BLaER1 treated with 17β-estradiol and CSF1 and Interleukin-3, amounts not matched to agents 10 nM and 100 nM (cell line): ENCODE measurements at regions not wholly inside any gene's neighbourhood (a gene's known extent, or its start where the extent isn't known, plus 50 kb on each side); places are given as distances from the start of the nearest gene placed in this dataset.

Experiments used
- H3K27ac ChIP-seq, 11 experiments: shearing (Covaris generic); formaldehyde crosslinking; 2 replicates each; pipeline ENCODE4 v1.8.1; 2022
- H3K27me3 ChIP-seq, 11 experiments: shearing (Covaris generic); formaldehyde crosslinking; 2 replicates each; pipeline ENCODE4 v1.8.1; 2022
- H3K36me3 ChIP-seq, 11 experiments: shearing (Covaris generic); formaldehyde crosslinking; 2 replicates each; pipeline ENCODE4 v1.8.1; 2022
- H3K4me1 ChIP-seq, 10 experiments: shearing (Covaris generic); formaldehyde crosslinking; 2 replicates each; pipeline ENCODE4 v1.8.1; 2022
- H3K4me2 ChIP-seq, 11 experiments: shearing (Covaris generic); formaldehyde crosslinking; 2 replicates each; pipeline ENCODE4 v1.8.1; 2022
- H3K4me3 ChIP-seq, 10 experiments: shearing (Covaris generic); formaldehyde crosslinking; 2 replicates each; pipeline ENCODE4 v1.8.1; 2022
- H3K9ac ChIP-seq, 11 experiments: shearing (Covaris generic); formaldehyde crosslinking; 2 replicates each; pipeline ENCODE4 v1.8.1; 2022
- H3K9me3 ChIP-seq, 11 experiments: shearing (Covaris generic); formaldehyde crosslinking; replicated peaks in 1 of 11; 2 replicates each; pipeline ENCODE4 v1.8.1; 2022
- H4K20me1 ChIP-seq, 11 experiments: shearing (Covaris generic); formaldehyde crosslinking; 2 replicates each; pipeline ENCODE4 v1.8.1; 2022
- Cebpa-rat ChIP-seq, 11 experiments: shearing (Covaris generic); IDR thresholded peaks; 2 replicates each; pipeline ENCODE4 v1.8.1; 2022

DNA sequence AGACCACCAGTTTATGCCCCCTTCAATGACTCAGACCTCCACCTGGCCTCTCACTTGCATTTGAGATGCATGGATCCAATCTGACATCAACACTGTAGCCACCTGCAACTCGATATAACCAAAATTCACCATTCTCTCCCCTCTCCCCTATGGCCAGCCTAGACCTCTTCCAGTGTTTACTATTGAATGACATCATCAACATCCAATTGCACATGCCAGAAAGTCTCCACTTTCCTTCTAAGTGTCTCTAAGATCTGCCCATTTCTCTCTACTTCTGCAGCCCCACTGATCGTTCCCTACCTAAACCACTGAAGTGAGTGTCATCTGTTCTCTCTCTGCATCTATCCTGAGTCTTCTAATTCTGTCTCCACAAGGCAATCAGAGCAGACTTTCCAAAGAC, 151.3 kb upstream of the APCDD1 start:
- H3K4me2 ChIP-seq = no peak overlapping the region
- no peak for TF ChIP-seq Cebpa-rat (IDR thresholded peaks at IDR 0.05)
- H3K27me3 ChIP-seq = no peaks in the 10 kb centered on the region
- no peak overlapping the region for H3K9ac ChIP-seq
- peaks cover 0 to 4% (median 0%) of the 10 kb centered on the region in 11 experiments; a peak in 1 of 22 replicates for H3K9me3 ChIP-seq
- H3K27ac ChIP-seq = no peak overlapping the region
- no peaks in the 10 kb centered on the region for H4K20me1 ChIP-seq
- no peaks in the 10 kb centered on the region for H3K36me3 ChIP-seq
- no peak overlapping the region for H3K4me3 ChIP-seq
- peaks cover 37 to 51% (median 45%) of the 10 kb centered on the region in 10 experiments for H3K4me1 ChIP-seq

DNA sequence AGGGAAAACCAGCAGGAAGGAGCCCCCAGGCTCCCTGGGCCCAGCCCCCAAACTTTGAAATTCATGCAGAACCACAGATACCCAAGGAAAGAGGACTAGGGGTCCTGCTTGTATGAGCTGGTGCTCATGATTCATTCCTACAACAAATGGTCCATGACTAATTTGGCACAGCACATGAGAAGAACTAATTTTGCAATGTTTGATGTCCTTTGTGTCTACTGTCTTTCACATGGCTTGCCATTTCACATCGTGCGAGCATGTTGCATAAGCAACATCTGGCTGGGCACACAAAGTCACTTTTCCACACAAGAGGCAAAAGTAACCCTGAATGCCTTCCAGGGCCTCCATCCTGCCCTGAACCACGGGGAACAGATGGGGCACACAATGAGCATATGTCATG, 149.6 kb upstream of the APCDD1 start:
- Histone ChIP-seq H3K27ac (0 out of 22 replicates have a peak overlapping the region, but pooled peaks of 1 of the 11 experiments have one; percentile 14), H3K4me1 (peaks cover 21 to 38% (median 30%) of the 10 kb centered on the region in 10 experiments), H3K9me3 (peaks cover 0 to 4% (median 0%) of the 10 kb centered on the region in 11 experiments; a peak in 1 of 22 replicates), H3K27me3 (no peaks in the 10 kb centered on the region), H4K20me1 (no peaks in the 10 kb centered on the region), H3K36me3 (no peaks in the 10 kb centered on the region), H3K9ac (no peak overlapping the region), H3K4me3 (no peak overlapping the region), H3K4me2 (peak overlapping the region in 9 of 11 experiments; percentile 1 to 64 (median 19); a peak in 10 of 22 replicates)
- TF ChIP-seq Cebpa-rat (IDR thresholded peaks at IDR 0.05) = peak in 1 of 11 experiments; percentile 23; a peak in 1 of 22 replicates

DNA sequence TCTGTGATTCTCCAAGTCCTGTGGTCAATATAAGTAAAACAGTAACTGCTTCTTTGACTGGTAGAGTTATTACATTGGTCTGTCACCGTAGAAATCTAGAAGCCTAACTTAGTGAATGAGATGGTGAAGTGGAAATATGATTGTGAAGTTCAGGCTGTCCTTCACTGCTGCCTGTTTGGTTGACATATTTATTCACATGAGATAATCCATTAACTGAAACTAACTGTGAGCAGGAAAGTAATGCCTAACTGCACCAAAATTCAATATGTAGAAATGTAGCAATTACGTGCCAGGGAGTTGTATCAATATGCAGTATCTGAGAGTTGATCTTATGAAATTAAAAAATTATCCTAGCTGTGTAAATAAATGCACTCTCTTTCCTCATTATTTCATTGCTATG, 147.7 kb upstream of the APCDD1 start:
- H3K9me3 ChIP-seq = peaks cover 0 to 4% (median 0%) of the 10 kb centered on the region in 11 experiments; a peak in 1 of 22 replicates
- no peaks in the 10 kb centered on the region for H3K36me3 ChIP-seq
- H4K20me1 ChIP-seq = no peaks in the 10 kb centered on the region
- TF ChIP-seq Cebpa-rat (IDR thresholded peaks at IDR 0.05) = no peak
- peaks cover 2 to 22% (median 13%) of the 10 kb centered on the region in 10 experiments; a peak in 18 of 20 replicates for H3K4me1 ChIP-seq
- H3K9ac ChIP-seq = no peak overlapping the region
- H3K4me2 ChIP-seq = no peak overlapping the region
- no peaks in the 10 kb centered on the region for H3K27me3 ChIP-seq
- H3K27ac ChIP-seq = no peak overlapping the region
- H3K4me3 ChIP-seq = no peak overlapping the region

DNA sequence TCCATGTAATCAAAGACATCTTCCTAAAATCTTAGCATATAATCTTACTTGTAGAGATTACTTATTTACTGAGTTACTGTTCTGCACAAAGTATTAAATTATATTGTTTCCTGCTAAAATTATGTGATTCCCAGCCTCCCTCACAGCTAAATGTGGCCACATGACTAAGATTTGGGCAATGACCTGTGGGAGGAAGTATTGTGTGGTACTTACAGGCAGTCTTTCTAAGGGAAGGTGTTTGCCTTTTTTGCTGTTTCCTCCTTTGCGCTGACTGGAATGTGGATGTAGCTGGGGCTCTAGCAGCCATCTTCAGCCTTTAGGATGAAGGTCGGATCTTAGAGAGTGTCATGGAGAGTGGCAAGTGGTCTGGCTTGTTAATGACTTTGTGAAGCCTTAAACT, 146.3 kb upstream of the APCDD1 start:
- TF ChIP-seq Cebpa-rat (IDR thresholded peaks at IDR 0.05) = no peak
- H3K27ac ChIP-seq = no peak overlapping the region
- H3K4me3 ChIP-seq = no peak overlapping the region
- 0 out of 22 replicates have a peak, but pooled peaks cover 0 to 4% (median 0%) of the 10 kb centered on the region in 11 experiments for H3K9me3 ChIP-seq
- H4K20me1 ChIP-seq = no peaks in the 10 kb centered on the region
- no peaks in the 10 kb centered on the region for H3K36me3 ChIP-seq
- H3K4me2 ChIP-seq = peak overlapping the region in 5 of 11 experiments; percentile 16 to 53 (median 44); a peak in 9 of 22 replicates
- H3K9ac ChIP-seq = no peak overlapping the region
- H3K4me1 ChIP-seq = peaks cover 0 to 20% (median 13%) of the 10 kb centered on the region in 10 experiments; a peak in 18 of 20 replicates
- H3K27me3 ChIP-seq = no peaks in the 10 kb centered on the region

DNA sequence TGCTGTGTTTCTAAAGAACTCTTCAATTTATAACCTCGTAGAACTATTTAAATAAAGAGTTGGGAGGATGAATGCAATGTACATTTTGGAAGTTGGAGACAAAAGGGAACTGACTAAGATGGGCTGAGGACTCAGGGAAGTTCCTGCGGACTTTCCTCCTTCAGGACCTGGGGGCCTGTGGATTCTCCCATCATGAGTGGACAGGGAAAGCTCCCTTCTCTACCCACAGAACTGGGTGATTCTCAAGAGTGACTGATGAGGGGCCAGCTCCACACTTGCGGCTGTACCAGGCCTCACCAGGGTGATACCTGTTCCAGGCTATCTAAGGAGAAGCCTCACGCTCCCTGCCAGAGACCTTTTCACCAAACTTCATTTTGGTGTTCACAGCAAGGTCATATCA, 143.8 kb upstream of the APCDD1 start:
- Histone ChIP-seq H3K4me3 (no peak overlapping the region), H3K36me3 (no peaks in the 10 kb centered on the region), H3K4me2 (no peak overlapping the region), H3K9ac (no peak overlapping the region), H4K20me1 (no peaks in the 10 kb centered on the region), H3K9me3 (no peaks in the 10 kb centered on the region), H3K27ac (no peak overlapping the region), H3K4me1 (peaks cover 8 to 22% (median 18%) of the 10 kb centered on the region in 10 experiments), H3K27me3 (no peaks in the 10 kb centered on the region)
- no peak for TF ChIP-seq Cebpa-rat (IDR thresholded peaks at IDR 0.05)

DNA sequence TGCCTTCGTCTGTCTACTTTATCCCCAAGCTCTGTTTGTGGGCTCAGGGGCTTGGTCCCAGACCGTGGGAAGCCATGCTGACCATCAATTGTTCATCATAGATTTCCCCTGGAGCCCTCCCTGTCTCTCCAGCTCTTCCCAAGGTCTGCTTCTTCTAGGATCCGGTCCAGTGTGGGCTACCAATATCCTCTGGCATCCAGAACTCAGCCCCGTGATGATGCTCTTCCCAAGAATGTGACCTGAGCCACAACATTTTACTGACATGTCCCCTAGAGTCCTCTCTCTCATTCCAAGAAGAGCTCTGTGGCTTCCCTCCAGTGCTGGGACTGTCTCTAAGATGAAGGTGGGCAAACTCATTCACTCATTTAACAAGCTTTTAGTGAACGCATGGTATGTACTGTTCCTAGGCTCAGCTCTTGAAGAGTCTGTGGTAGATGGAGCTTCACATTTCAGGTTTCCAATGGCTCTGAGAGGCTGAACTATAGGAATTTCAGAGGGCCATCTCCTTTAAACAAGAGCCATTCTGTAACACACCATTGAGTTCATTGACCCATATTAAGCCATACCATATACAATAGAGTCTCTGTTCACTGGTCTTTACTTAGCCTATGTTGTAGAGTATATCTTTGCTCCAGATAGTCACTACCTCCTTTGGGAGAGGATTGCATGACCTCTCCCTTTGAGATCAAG, 142.0 kb upstream of the APCDD1 start:
- H3K36me3 ChIP-seq = no peaks in the 10 kb centered on the region
- H3K9ac ChIP-seq = no peak overlapping the region
- no peaks in the 10 kb centered on the region for H4K20me1 ChIP-seq
- H3K27me3 ChIP-seq = no peaks in the 10 kb centered on the region
- peak overlapping the region in 6 of 11 experiments; percentile 2 to 30 (median 20); a peak in 7 of 22 replicates for H3K4me2 ChIP-seq
- TF ChIP-seq Cebpa-rat (IDR thresholded peaks at IDR 0.05) = no peak
- H3K27ac ChIP-seq = no peak overlapping the region
- H3K9me3 ChIP-seq = no peaks in the 10 kb centered on the region
- H3K4me1 ChIP-seq = peaks cover 27 to 40% (median 36%) of the 10 kb centered on the region in 10 experiments
- H3K4me3 ChIP-seq = no peak overlapping the region

DNA sequence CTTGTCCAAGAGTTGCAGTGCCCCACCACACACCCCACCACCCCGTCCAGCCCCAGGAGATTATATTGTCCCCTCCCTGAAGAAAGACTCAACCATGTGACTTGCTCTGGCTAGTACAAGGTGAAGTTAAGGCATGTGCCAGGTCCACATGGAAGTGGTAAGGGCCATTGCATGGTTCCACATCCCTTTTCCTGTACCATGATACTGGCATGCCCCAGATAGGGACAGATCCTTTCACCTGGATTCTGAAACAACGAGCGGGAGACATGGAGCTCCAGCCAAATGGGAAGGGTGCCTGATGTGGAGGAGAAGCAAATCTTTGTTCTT, 141.5 kb upstream of the APCDD1 start:
- no peaks in the 10 kb centered on the region for H3K27me3 ChIP-seq
- H3K4me2 ChIP-seq = no peak overlapping the region
- H3K9ac ChIP-seq = no peak overlapping the region
- H3K4me3 ChIP-seq = no peak overlapping the region
- no peaks in the 10 kb centered on the region for H3K36me3 ChIP-seq
- no peaks in the 10 kb centered on the region for H3K9me3 ChIP-seq
- no peaks in the 10 kb centered on the region for H4K20me1 ChIP-seq
- H3K4me1 ChIP-seq = peaks cover 30 to 43% (median 38%) of the 10 kb centered on the region in 10 experiments
- H3K27ac ChIP-seq = no peak overlapping the region
- TF ChIP-seq Cebpa-rat (IDR thresholded peaks at IDR 0.05) = no peak

DNA sequence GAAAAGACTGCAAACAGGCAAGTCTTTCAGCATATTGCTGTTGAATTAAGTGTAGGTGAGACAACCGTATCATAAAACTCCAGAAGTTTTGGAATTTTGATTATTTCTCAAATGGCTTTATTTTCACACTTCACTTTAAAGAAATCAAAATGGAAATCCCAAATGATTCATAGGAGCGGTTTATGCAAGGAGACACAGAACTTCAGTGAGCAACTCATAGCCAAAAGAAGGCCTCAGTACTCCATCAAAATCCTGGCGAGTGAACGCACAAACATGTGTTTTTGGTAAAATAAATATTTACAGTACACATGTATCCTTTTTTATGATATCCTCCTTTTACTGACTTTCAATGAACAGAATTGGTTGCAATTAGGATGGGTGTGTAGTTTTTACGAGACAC, 140.4 kb upstream of the APCDD1 start:
- no peak overlapping the region for H3K27ac ChIP-seq
- no peaks in the 10 kb centered on the region for H3K27me3 ChIP-seq
- H4K20me1 ChIP-seq = no peaks in the 10 kb centered on the region
- no peaks in the 10 kb centered on the region; a peak in 1 of 22 replicates for H3K9me3 ChIP-seq
- TF ChIP-seq Cebpa-rat (IDR thresholded peaks at IDR 0.05) = no peak
- H3K9ac ChIP-seq = no peak overlapping the region
- H3K4me2 ChIP-seq = no peak overlapping the region
- H3K36me3 ChIP-seq = no peaks in the 10 kb centered on the region
- H3K4me3 ChIP-seq = no peak overlapping the region
- H3K4me1 ChIP-seq = peaks cover 25 to 44% (median 38%) of the 10 kb centered on the region in 10 experiments

DNA sequence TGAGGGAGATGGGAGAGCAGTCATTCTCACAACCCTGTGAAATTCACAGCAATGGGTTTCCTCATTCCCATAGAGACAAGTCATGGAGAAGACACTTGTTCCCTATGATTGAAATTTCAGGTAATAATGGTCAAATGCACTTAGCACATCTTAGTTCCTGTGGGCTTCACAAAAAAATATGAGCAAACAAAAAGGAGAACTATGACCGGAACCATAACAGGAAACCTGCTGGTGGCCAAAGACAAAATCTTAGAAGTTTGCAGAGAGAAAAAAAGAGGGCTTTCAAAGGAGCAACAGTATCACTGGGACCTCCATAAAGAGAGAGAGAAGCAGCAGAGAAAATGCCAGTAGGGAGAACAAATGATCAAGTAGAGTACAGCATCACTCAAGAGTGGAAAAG, 138.9 kb upstream of the APCDD1 start:
- H3K4me1 ChIP-seq = peaks cover 30 to 59% (median 42%) of the 10 kb centered on the region in 10 experiments
- peak overlapping the region in 2 of 11 experiments; percentile 8 to 31; a peak in 3 of 22 replicates for H3K27ac ChIP-seq
- no peaks in the 10 kb centered on the region; a peak in 1 of 22 replicates for H3K9me3 ChIP-seq
- no peak overlapping the region for H3K9ac ChIP-seq
- no peaks in the 10 kb centered on the region for H4K20me1 ChIP-seq
- TF ChIP-seq Cebpa-rat (IDR thresholded peaks at IDR 0.05) = no peak
- peak overlapping the region; percentile 37 to 87 (median 67); a peak in 21 of 22 replicates for H3K4me2 ChIP-seq
- no peaks in the 10 kb centered on the region for H3K27me3 ChIP-seq
- no peaks in the 10 kb centered on the region for H3K36me3 ChIP-seq
- H3K4me3 ChIP-seq = no peak overlapping the region
